Ovary (tissue), 3 donors: ENCODE measurements at regions not wholly inside any gene's neighbourhood (a gene's known extent, or its start where the extent isn't known, plus 50 kb on each side); places are given as distances from the start of the nearest gene placed in this dataset.

Source experiments
- CTCF ChIP-seq, 3 donors: fragments of 450-650 bp in 2 of 3; fragments of 200-600 bp in 1 of 3; IDR thresholded peaks; one replicate each; pipeline versions ENCODE4 v1.5.1 to v1.8.0; 2016 to 2022; ENCODE audit warnings: antibody characterized with exemption in 3 of 3, mild to moderate bottlenecking in 1 of 3
- EP300 ChIP-seq: sonication (generic); formaldehyde crosslinking; IDR thresholded peaks from one replicate; pipeline ENCODE4 v1.6.1; 2017; ENCODE audit warnings: antibody characterized with exemption
- donor health status: DM: no; HTN: no; CAD: no.

- TF ChIP-seq CTCF (IDR thresholded peaks at IDR 0.05) (no peak), EP300 (no peak)
Observed at GRCh38 chr7:46838463-46838862, 743.4 kb downstream of the TNS3 start.
